ENCODE measurements at regions not wholly inside any gene's neighbourhood (a gene's known extent, or its start where the extent isn't known, plus 50 kb on each side); places are given as distances from the start of the nearest gene placed in this dataset.

DNA sequence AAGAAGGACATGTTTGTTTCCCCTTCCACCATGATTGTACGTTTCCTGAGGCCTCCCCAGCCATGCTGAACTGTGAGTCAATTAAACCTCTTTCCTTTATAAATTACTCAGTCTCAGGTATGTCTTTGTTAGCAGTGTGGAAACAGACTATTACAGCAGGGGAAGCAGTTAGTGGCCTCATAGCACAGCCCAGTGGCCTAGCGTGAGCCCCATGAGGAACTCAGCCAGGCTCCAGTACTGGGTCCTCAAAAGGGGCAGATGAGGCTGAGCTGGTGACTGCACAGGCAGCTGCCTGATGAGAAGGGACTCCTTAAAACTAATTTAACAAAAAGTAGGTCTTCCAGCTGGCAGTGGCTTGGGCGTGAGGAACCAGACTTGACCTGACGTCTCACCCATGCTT lies 399.9 kb downstream of the CDH26 start:
- no peaks in the 10 kb centered on the region for H3K4me1 ChIP-seq (ENCODE audit: control insufficient read depth, insufficient read depth, low read length)
- in situ Hi-C loops (cut with HindIII; ENCODE audit: low pct_unique_long_range_greater_than_20kb, low sequenced_read_pairs) (no loop called here), intact Hi-C loops (cut with micrococcal nuclease; ENCODE audit: unreplicated experiment) (no loop called here)
- H3K9me3 ChIP-seq (ENCODE audit: control insufficient read depth, insufficient read depth, low read depth, low read length): no peaks in the 10 kb centered on the region
- no peaks in the 10 kb centered on the region; the same call in 1 of the 2 replicates for H3K27me3 ChIP-seq (ENCODE audit: control insufficient read depth, insufficient read depth, low read length)
- no peaks in the 10 kb centered on the region for H3K36me3 ChIP-seq (ENCODE audit: control insufficient read depth, insufficient read depth, low read length)
- H3K4me3 ChIP-seq (ENCODE audit: low read depth in 2 of 2, low read length in 2 of 2): no peak overlapping the region
- H3K27ac ChIP-seq (ENCODE audit: low read length): no peak overlapping the region
- BruUV-seq (replicated peaks): no TSS peak
- ChIA-PET CTCF (no interaction called here), POLR2A (no interaction called here)
- TF ChIP-seq TCF7L2 (IDR thresholded peaks at IDR 0.05; ENCODE audit: low read depth, low read length) (no peak), POLR2AphosphoS5 (IDR thresholded peaks at IDR 0.05; ENCODE audit: low read depth, low read length) (no peak), SIN3A (IDR thresholded peaks at IDR 0.05; ENCODE audit: borderline replicate concordance, insufficient read depth, low read depth, low read length) (no peak)
- TF ChIP-seq, protein P1, sequence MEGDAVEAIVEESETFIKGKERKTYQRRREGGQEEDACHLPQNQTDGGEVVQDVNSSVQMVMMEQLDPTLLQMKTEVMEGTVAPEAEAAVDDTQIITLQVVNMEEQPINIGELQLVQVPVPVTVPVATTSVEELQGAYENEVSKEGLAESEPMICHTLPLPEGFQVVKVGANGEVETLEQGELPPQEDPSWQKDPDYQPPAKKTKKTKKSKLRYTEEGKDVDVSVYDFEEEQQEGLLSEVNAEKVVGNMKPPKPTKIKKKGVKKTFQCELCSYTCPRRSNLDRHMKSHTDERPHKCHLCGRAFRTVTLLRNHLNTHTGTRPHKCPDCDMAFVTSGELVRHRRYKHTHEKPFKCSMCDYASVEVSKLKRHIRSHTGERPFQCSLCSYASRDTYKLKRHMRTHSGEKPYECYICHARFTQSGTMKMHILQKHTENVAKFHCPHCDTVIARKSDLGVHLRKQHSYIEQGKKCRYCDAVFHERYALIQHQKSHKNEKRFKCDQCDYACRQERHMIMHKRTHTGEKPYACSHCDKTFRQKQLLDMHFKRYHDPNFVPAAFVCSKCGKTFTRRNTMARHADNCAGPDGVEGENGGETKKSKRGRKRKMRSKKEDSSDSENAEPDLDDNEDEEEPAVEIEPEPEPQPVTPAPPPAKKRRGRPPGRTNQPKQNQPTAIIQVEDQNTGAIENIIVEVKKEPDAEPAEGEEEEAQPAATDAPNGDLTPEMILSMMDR (IDR thresholded peaks at IDR 0.05): no peak
- TF ChIP-seq, protein P2, sequence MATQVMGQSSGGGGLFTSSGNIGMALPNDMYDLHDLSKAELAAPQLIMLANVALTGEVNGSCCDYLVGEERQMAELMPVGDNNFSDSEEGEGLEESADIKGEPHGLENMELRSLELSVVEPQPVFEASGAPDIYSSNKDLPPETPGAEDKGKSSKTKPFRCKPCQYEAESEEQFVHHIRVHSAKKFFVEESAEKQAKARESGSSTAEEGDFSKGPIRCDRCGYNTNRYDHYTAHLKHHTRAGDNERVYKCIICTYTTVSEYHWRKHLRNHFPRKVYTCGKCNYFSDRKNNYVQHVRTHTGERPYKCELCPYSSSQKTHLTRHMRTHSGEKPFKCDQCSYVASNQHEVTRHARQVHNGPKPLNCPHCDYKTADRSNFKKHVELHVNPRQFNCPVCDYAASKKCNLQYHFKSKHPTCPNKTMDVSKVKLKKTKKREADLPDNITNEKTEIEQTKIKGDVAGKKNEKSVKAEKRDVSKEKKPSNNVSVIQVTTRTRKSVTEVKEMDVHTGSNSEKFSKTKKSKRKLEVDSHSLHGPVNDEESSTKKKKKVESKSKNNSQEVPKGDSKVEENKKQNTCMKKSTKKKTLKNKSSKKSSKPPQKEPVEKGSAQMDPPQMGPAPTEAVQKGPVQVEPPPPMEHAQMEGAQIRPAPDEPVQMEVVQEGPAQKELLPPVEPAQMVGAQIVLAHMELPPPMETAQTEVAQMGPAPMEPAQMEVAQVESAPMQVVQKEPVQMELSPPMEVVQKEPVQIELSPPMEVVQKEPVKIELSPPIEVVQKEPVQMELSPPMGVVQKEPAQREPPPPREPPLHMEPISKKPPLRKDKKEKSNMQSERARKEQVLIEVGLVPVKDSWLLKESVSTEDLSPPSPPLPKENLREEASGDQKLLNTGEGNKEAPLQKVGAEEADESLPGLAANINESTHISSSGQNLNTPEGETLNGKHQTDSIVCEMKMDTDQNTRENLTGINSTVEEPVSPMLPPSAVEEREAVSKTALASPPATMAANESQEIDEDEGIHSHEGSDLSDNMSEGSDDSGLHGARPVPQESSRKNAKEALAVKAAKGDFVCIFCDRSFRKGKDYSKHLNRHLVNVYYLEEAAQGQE (IDR thresholded peaks at IDR 0.05; ENCODE audit: insufficient read depth in 1 of 2, low read depth in 2 of 2, low read length in 1 of 2): no peak
- ATAC-seq (no peak), DNase-seq (ENCODE audit: low read depth, low spot score) (no peak)

DNA sequence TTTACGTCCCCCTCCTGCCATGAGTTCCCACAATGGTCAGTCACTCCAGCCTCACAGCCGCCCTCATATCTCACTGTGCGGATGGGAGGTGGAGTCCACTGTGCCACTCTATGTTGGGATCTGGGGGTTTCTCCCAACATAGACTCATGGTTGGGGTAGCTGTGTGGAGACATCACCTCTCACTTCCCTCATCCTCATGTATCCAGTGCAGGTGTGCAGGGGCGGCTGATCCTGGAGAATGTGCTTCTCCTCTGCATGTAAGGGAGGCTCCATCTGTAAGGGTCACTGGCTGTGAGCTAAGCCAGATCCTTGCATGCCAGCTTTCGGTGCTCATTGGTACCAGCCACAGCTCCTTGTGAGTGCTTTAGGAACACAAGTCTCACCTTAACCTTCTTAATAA lies 400.8 kb downstream of the CDH26 start:
- no TSS peak for BruUV-seq (replicated peaks)
- no peaks in the 10 kb centered on the region for H3K9me3 ChIP-seq (ENCODE audit: control insufficient read depth, insufficient read depth, low read depth, low read length)
- ATAC-seq (no peak), DNase-seq (ENCODE audit: low read depth, low spot score) (no peak)
- H3K4me3 ChIP-seq (ENCODE audit: low read depth in 2 of 2, low read length in 2 of 2): no peak overlapping the region
- H3K36me3 ChIP-seq (ENCODE audit: control insufficient read depth, insufficient read depth, low read length): no peaks in the 10 kb centered on the region
- POLR2A ChIA-PET: no interaction called here
- no peaks in the 10 kb centered on the region; the same call in 1 of the 2 replicates for H3K27me3 ChIP-seq (ENCODE audit: control insufficient read depth, insufficient read depth, low read length)
- no peaks in the 10 kb centered on the region for H3K4me1 ChIP-seq (ENCODE audit: control insufficient read depth, insufficient read depth, low read length)
- TF ChIP-seq, protein P2 (IDR thresholded peaks at IDR 0.05; ENCODE audit: insufficient read depth in 1 of 2, low read depth in 2 of 2, low read length in 1 of 2): no peak
- TF ChIP-seq SIN3A (IDR thresholded peaks at IDR 0.05; ENCODE audit: borderline replicate concordance, insufficient read depth, low read depth, low read length) (no peak), TCF7L2 (IDR thresholded peaks at IDR 0.05; ENCODE audit: low read depth, low read length) (no peak), POLR2AphosphoS5 (IDR thresholded peaks at IDR 0.05; ENCODE audit: low read depth, low read length) (no peak)
- TF ChIP-seq, protein P1 (IDR thresholded peaks at IDR 0.05): no peak
- no peak overlapping the region for H3K27ac ChIP-seq (ENCODE audit: low read length)
- CTCF ChIA-PET: no interaction called here
- intact Hi-C loops (cut with micrococcal nuclease; ENCODE audit: unreplicated experiment): no loop called here
- in situ Hi-C loops (cut with HindIII; ENCODE audit: low pct_unique_long_range_greater_than_20kb, low sequenced_read_pairs): no loop called here

Measured in Panc1 (cell line).